ENCODE measurements at regions not wholly inside any gene's neighbourhood (a gene's known extent, or its start where the extent isn't known, plus 50 kb on each side); places are given as distances from the start of the nearest gene placed in this dataset.

GRCh38 chr11:116312570-116313391 lies 460.0 kb downstream of the BUD13 start:
- TF ChIP-seq CTCF (IDR thresholded peaks at IDR 0.05; ENCODE audit: borderline replicate concordance, insufficient read depth, low read depth, low read length): no peak
- H3K4me3 ChIP-seq (ENCODE audit: low read depth, low read length): no peak overlapping the region

- no peak overlapping the region for H3K4me3 ChIP-seq (ENCODE audit: low read depth, low read length)
- no peak for TF ChIP-seq CTCF (IDR thresholded peaks at IDR 0.05; ENCODE audit: borderline replicate concordance, insufficient read depth, low read depth, low read length)
Observed at GRCh38 chr11:116311206-116311605, 461.6 kb downstream of the BUD13 start.

- no peak for TF ChIP-seq CTCF (IDR thresholded peaks at IDR 0.05; ENCODE audit: borderline replicate concordance, insufficient read depth, low read depth, low read length)
- H3K4me3 ChIP-seq (ENCODE audit: low read depth, low read length): no peak overlapping the region
Observed at GRCh38 chr11:116310698-116311097, 462.1 kb downstream of the BUD13 start.

GRCh38 chr11:116310226-116310625 lies 462.6 kb downstream of the BUD13 start:
- TF ChIP-seq CTCF (IDR thresholded peaks at IDR 0.05; ENCODE audit: borderline replicate concordance, insufficient read depth, low read depth, low read length): no peak
- no peak overlapping the region for H3K4me3 ChIP-seq (ENCODE audit: low read depth, low read length)

GRCh38 chr11:116309446-116309845 lies 463.3 kb downstream of the BUD13 start:
- TF ChIP-seq CTCF (IDR thresholded peaks at IDR 0.05; ENCODE audit: borderline replicate concordance, insufficient read depth, low read depth, low read length): no peak
- H3K4me3 ChIP-seq (ENCODE audit: low read depth, low read length): no peak overlapping the region

GRCh38 chr11:116302756-116303155 lies 470.0 kb downstream of the BUD13 start:
- no peak for TF ChIP-seq CTCF (IDR thresholded peaks at IDR 0.05; ENCODE audit: borderline replicate concordance, insufficient read depth, low read depth, low read length)
- H3K4me3 ChIP-seq (ENCODE audit: low read depth, low read length): no peak overlapping the region

GRCh38 chr11:116301141-116301540 lies 471.6 kb downstream of the BUD13 start:
- no peak for TF ChIP-seq CTCF (IDR thresholded peaks at IDR 0.05; ENCODE audit: borderline replicate concordance, insufficient read depth, low read depth, low read length)
- H3K4me3 ChIP-seq (ENCODE audit: low read depth, low read length): no peak overlapping the region

Measured in GM12875 (cell line).